ENCODE measurements at regions not wholly inside any gene's neighbourhood (a gene's known extent, or its start where the extent isn't known, plus 50 kb on each side); places are given as distances from the start of the nearest gene placed in this dataset.

DNA sequence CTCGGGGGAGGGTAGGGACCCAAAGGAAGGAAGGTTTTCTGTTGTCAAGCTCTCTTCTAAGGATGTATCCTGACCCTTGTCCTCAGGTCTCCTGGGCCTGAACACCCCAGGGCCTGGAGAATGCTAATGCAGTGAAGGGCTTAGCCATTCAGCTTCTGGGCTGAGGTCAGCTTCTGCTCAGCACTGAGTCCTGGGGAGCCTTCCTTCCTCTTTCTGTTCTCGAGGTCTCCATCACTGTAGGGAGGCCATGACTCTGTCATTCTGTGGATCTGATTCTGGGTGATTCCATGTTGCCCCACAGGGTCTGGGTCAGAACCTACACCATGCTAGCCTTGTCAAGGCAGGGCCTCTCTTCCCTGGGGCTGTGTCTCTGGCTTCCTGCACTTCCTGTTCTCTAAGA lies 712.7 kb downstream of the DHX35 start:
- H3K9me3 Mint-ChIP-seq = peaks cover 0 to 9% (median 2%) of the 10 kb centered on the region in 7 donors
- no peaks in the 10 kb centered on the region for H3K36me3 Mint-ChIP-seq
- Histone ChIP-seq H3K27ac (ENCODE audit: insufficient read depth, low read length, poor library complexity, severe bottlenecking) (no peak overlapping the region), H3K4me1 (ENCODE audit: control insufficient read depth, insufficient read depth, low read length, poor library complexity, severe bottlenecking) (no peaks in the 10 kb centered on the region), H3K27me3 (ENCODE audit: control insufficient read depth, insufficient read depth, low read length) (no peaks in the 10 kb centered on the region), H3K9me3 (ENCODE audit: control insufficient read depth in 2 of 2, low read length in 2 of 2) (no peaks in the 10 kb centered on the region), H3K36me3 (ENCODE audit: control insufficient read depth, insufficient read depth, low read length) (no peaks in the 10 kb centered on the region), H3K4me3 (ENCODE audit: low read depth, low read length) (no peak overlapping the region)
- no peaks in the 10 kb centered on the region for H3K27me3 Mint-ChIP-seq
- H3K4me3 Mint-ChIP-seq = no peak overlapping the region
- no peak overlapping the region for H3K27ac Mint-ChIP-seq
- DNase-seq = no peak
- no peaks in the 10 kb centered on the region for H3K4me1 Mint-ChIP-seq
- ATAC-seq (ENCODE audit: low read depth in 2 of 2) = no peak

DNA sequence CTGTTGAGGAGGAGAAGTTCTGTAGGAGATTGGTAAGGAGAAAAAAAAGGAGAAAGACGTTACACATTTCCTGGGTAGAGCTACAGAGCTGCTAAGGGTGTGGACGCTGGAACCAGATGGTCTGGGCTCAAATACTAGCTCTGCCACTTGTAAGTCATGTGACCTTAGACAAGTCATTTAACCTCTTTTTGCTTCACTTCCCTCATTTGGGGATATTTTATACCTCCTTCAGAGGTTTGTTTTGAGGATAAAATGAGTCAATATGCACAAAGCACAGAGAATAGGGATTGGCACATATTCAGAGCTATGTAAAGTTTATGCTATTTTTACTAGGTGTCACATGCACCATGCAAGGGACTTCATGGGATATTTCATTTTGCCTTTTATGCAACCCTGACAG lies 708.8 kb downstream of the DHX35 start:
- DNase-seq (no peak), ATAC-seq (ENCODE audit: low read depth in 2 of 2) (no peak)
- no peaks in the 10 kb centered on the region for H3K4me1 ChIP-seq (ENCODE audit: control insufficient read depth, insufficient read depth, low read length, poor library complexity, severe bottlenecking)
- H3K4me3 ChIP-seq (ENCODE audit: low read depth, low read length) = no peak overlapping the region
- H3K36me3 ChIP-seq (ENCODE audit: control insufficient read depth, insufficient read depth, low read length) = no peaks in the 10 kb centered on the region
- no peaks in the 10 kb centered on the region for H3K27me3 Mint-ChIP-seq
- no peaks in the 10 kb centered on the region for H3K27me3 ChIP-seq (ENCODE audit: control insufficient read depth, insufficient read depth, low read length)
- no peaks in the 10 kb centered on the region for H3K9me3 ChIP-seq (ENCODE audit: control insufficient read depth in 2 of 2, low read length in 2 of 2)
- no peak overlapping the region for H3K4me3 Mint-ChIP-seq
- H3K36me3 Mint-ChIP-seq = no peaks in the 10 kb centered on the region
- no peaks in the 10 kb centered on the region for H3K4me1 Mint-ChIP-seq
- peaks cover 0 to 3% (median 0%) of the 10 kb centered on the region in 7 donors for H3K9me3 Mint-ChIP-seq
- H3K27ac Mint-ChIP-seq = no peak overlapping the region
- no peak overlapping the region for H3K27ac ChIP-seq (ENCODE audit: insufficient read depth, low read length, poor library complexity, severe bottlenecking)

DNA sequence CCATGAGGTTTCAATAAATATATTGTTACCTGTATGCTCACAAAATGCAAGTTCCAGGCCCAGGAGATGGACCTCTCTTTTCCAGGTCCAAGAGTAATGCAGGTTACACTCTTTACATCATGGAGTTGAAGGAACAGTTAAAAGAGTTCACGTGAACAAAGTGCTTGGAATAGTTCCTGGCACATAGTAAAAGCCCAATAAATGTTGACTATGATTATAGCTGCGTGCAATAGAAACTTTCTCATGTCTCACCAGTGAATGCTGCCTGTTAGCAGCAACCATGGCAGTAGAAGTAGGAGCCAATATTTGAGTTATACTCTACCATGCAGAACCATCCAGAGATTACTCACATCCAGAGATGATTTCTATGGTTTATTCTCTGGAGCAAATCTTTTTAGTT lies 707.5 kb downstream of the DHX35 start:
- ATAC-seq (ENCODE audit: low read depth in 2 of 2) = no peak
- Histone ChIP-seq H3K27ac (ENCODE audit: insufficient read depth, low read length, poor library complexity, severe bottlenecking) (no peak overlapping the region), H3K36me3 (ENCODE audit: control insufficient read depth, insufficient read depth, low read length) (no peaks in the 10 kb centered on the region), H3K9me3 (ENCODE audit: control insufficient read depth in 2 of 2, low read length in 2 of 2) (no peaks in the 10 kb centered on the region), H3K4me1 (ENCODE audit: control insufficient read depth, insufficient read depth, low read length, poor library complexity, severe bottlenecking) (no peaks in the 10 kb centered on the region), H3K27me3 (ENCODE audit: control insufficient read depth, insufficient read depth, low read length) (no peaks in the 10 kb centered on the region), H3K4me3 (ENCODE audit: low read depth, low read length) (no peak overlapping the region)
- no peak overlapping the region for H3K27ac Mint-ChIP-seq
- DNase-seq = no peak
- H3K4me1 Mint-ChIP-seq = no peaks in the 10 kb centered on the region
- H3K36me3 Mint-ChIP-seq = no peaks in the 10 kb centered on the region
- H3K9me3 Mint-ChIP-seq = peaks cover 0 to 3% (median 0%) of the 10 kb centered on the region in 7 donors
- no peak overlapping the region for H3K4me3 Mint-ChIP-seq
- H3K27me3 Mint-ChIP-seq = no peaks in the 10 kb centered on the region

DNA sequence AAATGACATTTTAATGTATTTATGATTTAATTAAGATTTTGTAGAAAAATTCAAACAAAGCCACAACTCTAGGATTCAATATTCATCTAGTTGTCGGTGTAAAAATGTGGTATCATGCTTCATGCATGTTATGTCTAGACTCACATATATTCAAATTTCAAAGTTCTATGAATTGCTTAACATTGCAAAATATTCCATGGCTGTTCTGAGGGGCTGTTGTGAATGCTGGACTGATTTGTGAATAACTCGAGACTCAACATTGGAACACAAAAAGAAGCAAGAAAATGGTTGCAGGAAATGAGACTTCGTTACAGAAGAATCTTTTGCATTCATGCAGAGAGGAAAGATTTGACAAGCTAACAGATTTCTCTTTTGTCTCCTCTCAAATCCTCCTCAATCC lies 705.9 kb downstream of the DHX35 start:
- Histone ChIP-seq H3K9me3 (ENCODE audit: control insufficient read depth in 2 of 2, low read length in 2 of 2) (no peaks in the 10 kb centered on the region), H3K27ac (ENCODE audit: insufficient read depth, low read length, poor library complexity, severe bottlenecking) (no peak overlapping the region), H3K4me3 (ENCODE audit: low read depth, low read length) (no peak overlapping the region), H3K27me3 (ENCODE audit: control insufficient read depth, insufficient read depth, low read length) (no peaks in the 10 kb centered on the region), H3K36me3 (ENCODE audit: control insufficient read depth, insufficient read depth, low read length) (no peaks in the 10 kb centered on the region), H3K4me1 (ENCODE audit: control insufficient read depth, insufficient read depth, low read length, poor library complexity, severe bottlenecking) (no peaks in the 10 kb centered on the region)
- Mint-ChIP-seq H3K36me3 (no peaks in the 10 kb centered on the region), H3K9me3 (peaks cover 0 to 4% (median 0%) of the 10 kb centered on the region in 7 donors), H3K4me3 (no peak overlapping the region), H3K27ac (no peak overlapping the region), H3K27me3 (no peaks in the 10 kb centered on the region), H3K4me1 (no peaks in the 10 kb centered on the region)
- no peak for DNase-seq
- no peak for ATAC-seq (ENCODE audit: low read depth in 2 of 2)

DNA sequence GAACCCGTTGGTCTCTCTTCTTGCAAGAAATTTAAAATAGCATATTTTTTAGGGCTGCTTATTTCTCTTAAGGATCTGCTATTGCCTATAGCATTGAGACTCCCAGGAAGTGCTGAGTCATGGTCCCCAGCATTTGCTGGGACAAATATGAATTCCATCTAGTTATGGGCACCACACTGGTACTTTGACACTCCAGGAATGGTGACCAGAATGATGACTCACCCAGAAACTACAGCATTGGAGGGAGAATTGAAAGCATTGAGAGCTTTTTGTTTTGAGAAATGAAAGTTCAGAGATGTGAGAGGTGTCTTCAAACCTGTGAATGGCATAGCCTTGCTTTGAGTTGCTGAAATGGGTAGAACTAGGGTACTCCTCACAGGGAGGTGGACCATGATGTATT lies 699.7 kb downstream of the DHX35 start:
- DNase-seq = no peak
- Histone ChIP-seq H3K27me3 (ENCODE audit: control insufficient read depth, insufficient read depth, low read length) (no peaks in the 10 kb centered on the region), H3K4me1 (ENCODE audit: control insufficient read depth, insufficient read depth, low read length, poor library complexity, severe bottlenecking) (no peaks in the 10 kb centered on the region), H3K27ac (ENCODE audit: insufficient read depth, low read length, poor library complexity, severe bottlenecking) (no peak overlapping the region), H3K9me3 (ENCODE audit: control insufficient read depth in 2 of 2, low read length in 2 of 2) (no peaks in the 10 kb centered on the region), H3K4me3 (ENCODE audit: low read depth, low read length) (no peak overlapping the region), H3K36me3 (ENCODE audit: control insufficient read depth, insufficient read depth, low read length) (no peaks in the 10 kb centered on the region)
- Mint-ChIP-seq H3K4me3 (no peak overlapping the region), H3K27ac (no peak overlapping the region), H3K4me1 (no peaks in the 10 kb centered on the region), H3K9me3 (peaks cover 0 to 5% (median 0%) of the 10 kb centered on the region in 7 donors), H3K36me3 (no peaks in the 10 kb centered on the region), H3K27me3 (no peaks in the 10 kb centered on the region)
- ATAC-seq (ENCODE audit: low read depth in 2 of 2) = no peak

DNA sequence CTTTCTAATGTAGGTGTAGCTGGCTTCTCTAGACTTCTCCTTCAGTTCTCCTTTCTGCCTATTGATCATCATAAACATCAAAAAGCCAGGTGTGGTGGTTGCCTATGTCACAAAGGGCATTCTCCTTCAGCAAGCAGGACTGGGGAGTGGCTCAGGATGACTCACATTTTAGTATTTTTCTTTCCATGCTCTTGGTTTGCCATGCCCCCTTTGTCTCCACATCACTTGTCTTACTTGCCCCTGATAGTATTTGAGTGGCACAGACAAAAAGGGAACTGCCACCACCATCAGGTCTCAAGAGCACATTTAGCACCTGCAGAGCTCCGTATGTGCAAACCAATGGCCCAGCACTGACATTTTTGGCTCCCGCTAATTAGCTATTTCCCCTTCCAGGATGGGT lies 698.8 kb downstream of the DHX35 start:
- H3K27me3 Mint-ChIP-seq = no peaks in the 10 kb centered on the region
- no peak for DNase-seq
- no peak for ATAC-seq (ENCODE audit: low read depth in 2 of 2)

DNA sequence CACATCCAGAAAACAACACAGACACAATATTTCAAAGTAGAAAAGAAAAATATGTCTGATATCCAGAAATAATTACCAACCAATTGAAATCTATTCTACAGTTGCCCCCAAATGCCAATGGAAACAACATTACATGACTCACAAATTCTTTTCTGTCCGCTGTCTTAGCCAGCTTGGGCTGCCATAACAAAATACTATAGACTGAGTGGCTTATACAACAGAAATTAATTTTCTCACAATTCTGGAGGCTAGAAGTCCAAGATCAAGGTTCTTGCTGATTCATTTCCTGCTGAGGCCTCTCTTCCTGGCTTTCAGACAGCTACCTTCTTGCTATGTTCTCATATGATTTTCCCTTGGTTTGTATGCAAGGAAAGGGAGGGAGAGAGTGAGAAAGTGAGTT lies 698.1 kb downstream of the DHX35 start:
- no peaks in the 10 kb centered on the region for H3K36me3 Mint-ChIP-seq
- no peak overlapping the region for H3K4me3 Mint-ChIP-seq
- DNase-seq = no peak
- Histone ChIP-seq H3K27ac (ENCODE audit: insufficient read depth, low read length, poor library complexity, severe bottlenecking) (no peak overlapping the region), H3K4me1 (ENCODE audit: control insufficient read depth, insufficient read depth, low read length, poor library complexity, severe bottlenecking) (no peaks in the 10 kb centered on the region), H3K4me3 (ENCODE audit: low read depth, low read length) (no peak overlapping the region), H3K36me3 (ENCODE audit: control insufficient read depth, insufficient read depth, low read length) (no peaks in the 10 kb centered on the region), H3K9me3 (ENCODE audit: control insufficient read depth in 2 of 2, low read length in 2 of 2) (no peaks in the 10 kb centered on the region), H3K27me3 (ENCODE audit: control insufficient read depth, insufficient read depth, low read length) (no peaks in the 10 kb centered on the region)
- no peak overlapping the region for H3K27ac Mint-ChIP-seq
- H3K4me1 Mint-ChIP-seq = no peaks in the 10 kb centered on the region
- no peak for ATAC-seq (ENCODE audit: low read depth in 2 of 2)
- no peaks in the 10 kb centered on the region for H3K27me3 Mint-ChIP-seq
- peaks cover 0 to 5% (median 0%) of the 10 kb centered on the region in 7 donors for H3K9me3 Mint-ChIP-seq

More for the DNA sequence above, 698.8 kb downstream of the DHX35 start:
- H3K4me1 ChIP-seq (ENCODE audit: control insufficient read depth, insufficient read depth, low read length, poor library complexity, severe bottlenecking) = no peaks in the 10 kb centered on the region
- H3K27me3 ChIP-seq (ENCODE audit: control insufficient read depth, insufficient read depth, low read length) = no peaks in the 10 kb centered on the region
- H3K4me3 ChIP-seq (ENCODE audit: low read depth, low read length) = no peak overlapping the region
- H3K27ac Mint-ChIP-seq = no peak overlapping the region
- no peaks in the 10 kb centered on the region for H3K36me3 ChIP-seq (ENCODE audit: control insufficient read depth, insufficient read depth, low read length)
- peaks cover 0 to 5% (median 0%) of the 10 kb centered on the region in 7 donors for H3K9me3 Mint-ChIP-seq
- H3K4me1 Mint-ChIP-seq = no peaks in the 10 kb centered on the region
- no peaks in the 10 kb centered on the region for H3K36me3 Mint-ChIP-seq
- no peaks in the 10 kb centered on the region for H3K9me3 ChIP-seq (ENCODE audit: control insufficient read depth in 2 of 2, low read length in 2 of 2)
- no peak overlapping the region for H3K4me3 Mint-ChIP-seq
- no peak overlapping the region for H3K27ac ChIP-seq (ENCODE audit: insufficient read depth, low read length, poor library complexity, severe bottlenecking)

DNA sequence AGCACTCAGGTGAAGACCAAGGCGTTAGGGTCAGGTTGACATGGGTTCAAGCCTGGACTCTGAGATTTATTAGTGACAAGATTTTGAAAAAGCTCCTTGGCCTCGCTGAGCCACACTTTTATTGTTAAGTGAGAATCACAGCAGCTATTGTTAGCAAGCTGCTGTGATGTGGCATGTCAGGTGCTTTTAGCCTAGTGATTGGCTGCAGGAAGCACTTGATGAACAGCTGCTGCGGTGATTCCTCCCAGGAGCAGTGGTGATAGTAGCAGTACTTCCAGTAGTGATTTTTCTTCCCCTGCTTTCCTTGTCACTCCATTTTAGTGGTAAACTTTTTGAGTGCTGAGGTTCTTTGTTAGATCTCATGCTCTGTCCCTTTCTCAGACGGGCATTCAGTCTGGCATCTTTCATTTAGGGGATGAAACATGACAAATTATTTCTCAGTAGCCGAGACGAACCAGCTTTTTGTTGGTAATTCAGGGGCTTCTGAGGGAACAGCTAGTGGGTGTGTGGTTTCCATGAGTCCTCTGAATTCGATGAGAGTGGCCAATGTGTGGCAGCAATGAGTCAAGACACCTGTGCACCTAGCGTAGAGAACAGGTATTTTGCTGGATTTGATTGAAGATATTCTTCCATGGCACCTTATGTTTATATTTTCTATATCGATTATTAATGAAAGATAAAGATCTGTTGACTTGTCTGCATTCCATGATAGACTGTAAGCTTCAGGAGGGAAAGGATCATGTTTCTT lies 696.7 kb downstream of the DHX35 start:
- Histone ChIP-seq H3K27me3 (ENCODE audit: control insufficient read depth, insufficient read depth, low read length) (no peaks in the 10 kb centered on the region), H3K36me3 (ENCODE audit: control insufficient read depth, insufficient read depth, low read length) (no peaks in the 10 kb centered on the region), H3K9me3 (ENCODE audit: control insufficient read depth in 2 of 2, low read length in 2 of 2) (no peaks in the 10 kb centered on the region), H3K27ac (ENCODE audit: insufficient read depth, low read length, poor library complexity, severe bottlenecking) (no peak overlapping the region), H3K4me1 (ENCODE audit: control insufficient read depth, insufficient read depth, low read length, poor library complexity, severe bottlenecking) (no peaks in the 10 kb centered on the region), H3K4me3 (ENCODE audit: low read depth, low read length) (no peak overlapping the region)
- ATAC-seq (ENCODE audit: low read depth in 2 of 2) (no peak), DNase-seq (no peak)
- peaks cover 0 to 5% (median 0%) of the 10 kb centered on the region in 7 donors for H3K9me3 Mint-ChIP-seq
- no peak overlapping the region for H3K4me3 Mint-ChIP-seq
- no peaks in the 10 kb centered on the region for H3K36me3 Mint-ChIP-seq
- H3K4me1 Mint-ChIP-seq = no peaks in the 10 kb centered on the region
- H3K27ac Mint-ChIP-seq = no peak overlapping the region
- no peaks in the 10 kb centered on the region for H3K27me3 Mint-ChIP-seq

Data from CD4-positive, CD25-positive, alpha-beta regulatory T cell (primary cell).